Epidermal melanocyte (primary cell): ENCODE measurements at regions not wholly inside any gene's neighbourhood (a gene's known extent, or its start where the extent isn't known, plus 50 kb on each side); places are given as distances from the start of the nearest gene placed in this dataset.

Experiments used
- DNase-seq: peaks from one replicate; pipeline ENCODE4 v3.0.0; 2011; ENCODE audit warnings: low spot score; ENCODE audit not compliant: insufficient read length

DNA sequence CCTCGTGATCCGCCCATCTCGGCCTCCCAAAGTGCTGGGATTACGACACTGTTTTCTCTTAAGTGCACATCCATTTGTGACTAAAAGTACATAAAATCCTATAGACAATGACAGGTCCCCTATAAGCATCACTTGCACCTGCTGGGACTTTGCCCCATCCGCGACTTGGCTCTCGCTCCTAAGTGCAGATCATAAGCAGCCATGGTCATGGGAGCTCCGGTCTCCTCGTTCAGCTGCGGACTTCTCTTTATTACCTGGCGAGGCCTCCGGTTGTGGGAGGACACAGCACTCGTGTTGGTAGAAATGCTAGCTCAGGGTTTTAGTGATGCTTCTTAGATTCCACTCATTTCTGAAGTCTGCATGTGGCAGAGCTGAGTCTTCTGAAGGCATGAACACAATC lies 92.7 kb upstream of the ST6GAL2 start:
- DNase-seq, result no peak

DNA sequence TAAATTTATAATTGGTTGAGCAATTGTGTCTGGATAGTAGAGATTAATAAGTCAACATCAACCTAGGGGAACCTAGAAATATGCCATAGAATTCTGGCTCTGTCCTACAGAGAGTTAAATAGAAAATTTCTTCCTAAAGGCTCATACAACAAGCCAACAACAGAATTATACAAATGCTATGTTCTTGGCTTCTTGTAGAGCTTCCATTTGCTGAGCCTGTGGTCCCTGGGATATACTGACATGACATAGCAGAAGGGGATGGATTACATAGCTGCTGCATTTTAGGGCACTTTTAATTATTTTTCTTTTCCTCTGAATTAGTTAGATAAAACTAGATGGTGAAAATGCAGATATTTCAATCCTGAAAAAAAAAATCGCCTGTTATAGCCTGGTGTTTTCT lies 95.5 kb upstream of the ST6GAL2 start:
- DNase-seq, result no peak

DNA sequence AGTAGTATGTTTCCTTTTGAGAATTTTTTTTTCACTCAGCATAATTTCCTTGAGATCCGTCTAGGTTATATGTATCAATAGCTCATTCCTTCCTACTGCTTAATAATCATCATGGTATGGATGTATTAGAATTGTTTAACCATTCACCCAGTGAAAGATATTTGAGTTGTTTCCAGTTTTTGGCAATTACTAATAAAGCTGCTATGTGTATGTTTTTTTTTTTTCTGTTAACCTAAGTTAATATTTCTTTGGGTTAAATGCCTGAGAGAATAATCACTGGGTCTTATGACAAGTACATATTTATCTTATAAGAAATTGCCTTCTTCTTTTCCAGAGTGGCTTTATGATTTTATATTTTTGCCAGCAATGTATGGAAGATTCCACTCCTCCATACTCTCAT lies 96.4 kb upstream of the ST6GAL2 start:
- DNase-seq, result no peak

DNA sequence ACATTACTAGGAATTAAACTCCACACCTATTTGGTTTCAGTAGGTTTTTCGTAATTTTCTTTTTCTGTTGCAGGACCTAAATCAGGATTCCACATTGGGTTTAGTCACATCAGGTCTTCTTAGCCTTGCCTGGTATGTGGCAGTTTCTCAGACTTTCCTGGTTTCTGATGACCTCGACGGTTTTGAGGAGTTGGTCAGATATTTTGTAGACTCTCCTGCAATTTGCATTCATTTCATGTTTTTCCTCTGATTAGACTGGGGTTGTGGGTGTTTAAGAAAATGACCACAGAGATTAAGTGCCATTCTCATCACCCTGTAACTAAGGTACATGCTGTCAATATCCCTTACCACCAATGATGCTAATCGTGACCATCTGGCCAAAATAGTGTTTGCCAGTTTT lies 97.3 kb upstream of the ST6GAL2 start:
- DNase-seq, result no peak

DNA sequence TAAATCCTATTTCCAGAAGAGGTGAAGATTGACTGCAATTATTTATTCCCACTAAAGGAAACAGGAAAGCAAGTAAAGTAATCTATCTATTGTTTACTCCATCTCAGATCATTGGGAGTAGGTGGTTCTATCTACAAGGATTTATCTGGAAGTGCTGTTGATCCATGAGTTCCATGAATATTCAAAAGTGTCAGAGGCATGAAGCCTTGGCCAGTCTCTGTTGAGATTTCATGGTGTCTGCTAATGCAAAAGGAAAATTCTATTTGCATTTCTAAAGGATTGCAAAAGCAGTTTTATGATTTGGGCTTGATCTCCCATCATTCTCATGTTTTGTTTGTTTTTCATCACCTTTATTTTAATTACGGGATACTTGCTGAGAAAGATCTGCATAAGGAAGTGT lies 102.4 kb upstream of the ST6GAL2 start:
- no peak for DNase-seq

DNA sequence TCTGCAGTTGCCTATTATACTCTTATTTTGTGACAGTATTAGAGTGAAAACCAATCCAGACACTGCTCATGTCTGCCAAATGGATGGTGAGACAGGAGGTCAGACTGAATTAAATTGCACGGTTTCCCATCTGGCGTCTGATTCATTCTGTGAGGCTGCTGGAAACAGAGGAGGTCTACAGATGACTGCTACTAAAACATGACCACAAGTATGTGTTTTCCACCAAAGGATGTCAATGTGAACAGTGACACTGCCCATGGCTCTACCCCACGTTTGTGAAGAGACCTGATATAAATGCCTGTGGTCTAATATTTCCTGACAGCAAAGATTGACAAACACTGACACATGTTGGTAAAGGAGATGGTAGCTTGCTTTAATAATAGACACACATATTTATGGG lies 104.3 kb upstream of the ST6GAL2 start:
- DNase-seq, result peak; percentile 36

- no peak for DNase-seq
These were observed 105.9 kb upstream of the ST6GAL2 start for GRCh38 chr2:106991866-106992265.

DNA sequence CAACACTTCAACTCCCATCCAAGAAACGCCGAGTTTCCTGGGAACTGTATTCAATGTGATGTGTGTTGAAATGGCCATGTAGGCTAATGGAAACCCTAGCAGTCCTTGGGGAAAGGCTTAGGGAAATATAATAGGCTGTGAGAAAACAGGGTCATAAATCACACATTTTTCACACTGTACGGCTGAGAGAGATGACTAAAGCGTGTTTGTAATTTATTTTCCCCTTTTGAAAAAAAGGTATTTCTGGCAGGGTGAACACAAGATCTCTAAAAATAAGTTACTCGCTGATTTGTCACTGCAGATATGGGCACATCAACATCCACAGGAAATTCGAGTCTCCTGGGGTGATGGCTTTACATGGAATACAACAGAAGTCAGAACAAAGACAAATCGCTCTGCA lies 109.6 kb upstream of the ST6GAL2 start:
- no peak for DNase-seq

GRCh38 chr2:106996171-106996769 lies 110.3 kb upstream of the ST6GAL2 start:
- no peak for DNase-seq

DNA sequence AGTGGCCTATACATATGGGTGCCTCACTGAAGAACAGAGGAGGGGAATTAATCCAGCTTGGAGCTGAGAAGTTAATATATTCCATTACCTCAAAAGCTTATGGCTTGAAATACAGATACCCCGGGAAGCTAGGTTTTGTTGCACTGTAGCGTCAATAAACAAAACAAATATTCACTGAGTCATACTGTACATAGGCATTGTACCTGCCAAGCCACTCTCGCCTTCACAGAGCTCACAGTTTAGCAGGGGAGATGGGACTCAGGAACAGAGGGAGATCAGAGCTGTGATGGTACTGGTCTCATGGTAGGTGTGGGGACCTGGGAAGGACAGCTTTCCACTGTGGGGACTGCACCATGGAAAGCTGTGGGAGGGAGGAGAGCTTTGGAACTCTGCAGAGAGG lies 111.2 kb upstream of the ST6GAL2 start:
- DNase-seq, result no peak

DNA sequence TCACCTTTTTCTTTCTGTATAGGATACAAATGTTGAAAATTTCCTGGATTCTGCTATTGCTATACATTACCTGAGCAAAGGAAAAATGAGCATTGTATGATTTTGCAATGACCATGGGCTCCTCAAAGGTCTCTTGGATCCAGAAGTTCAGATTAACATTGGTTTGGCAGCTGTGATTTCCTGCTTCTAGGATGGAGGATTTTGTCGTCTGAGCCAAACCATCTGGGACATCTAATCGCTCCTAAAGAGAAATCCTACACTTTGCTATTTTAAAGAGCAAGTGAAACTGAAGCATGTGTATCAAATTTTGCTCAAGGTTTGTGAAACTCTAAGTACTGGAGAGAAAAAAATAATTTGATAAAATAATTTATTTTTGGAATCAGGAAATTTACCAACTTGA lies 115.1 kb upstream of the ST6GAL2 start:
- DNase-seq, result no peak

- no peak for DNase-seq
These were observed 115.6 kb upstream of the ST6GAL2 start for GRCh38 chr2:107001551-107001950.

DNA sequence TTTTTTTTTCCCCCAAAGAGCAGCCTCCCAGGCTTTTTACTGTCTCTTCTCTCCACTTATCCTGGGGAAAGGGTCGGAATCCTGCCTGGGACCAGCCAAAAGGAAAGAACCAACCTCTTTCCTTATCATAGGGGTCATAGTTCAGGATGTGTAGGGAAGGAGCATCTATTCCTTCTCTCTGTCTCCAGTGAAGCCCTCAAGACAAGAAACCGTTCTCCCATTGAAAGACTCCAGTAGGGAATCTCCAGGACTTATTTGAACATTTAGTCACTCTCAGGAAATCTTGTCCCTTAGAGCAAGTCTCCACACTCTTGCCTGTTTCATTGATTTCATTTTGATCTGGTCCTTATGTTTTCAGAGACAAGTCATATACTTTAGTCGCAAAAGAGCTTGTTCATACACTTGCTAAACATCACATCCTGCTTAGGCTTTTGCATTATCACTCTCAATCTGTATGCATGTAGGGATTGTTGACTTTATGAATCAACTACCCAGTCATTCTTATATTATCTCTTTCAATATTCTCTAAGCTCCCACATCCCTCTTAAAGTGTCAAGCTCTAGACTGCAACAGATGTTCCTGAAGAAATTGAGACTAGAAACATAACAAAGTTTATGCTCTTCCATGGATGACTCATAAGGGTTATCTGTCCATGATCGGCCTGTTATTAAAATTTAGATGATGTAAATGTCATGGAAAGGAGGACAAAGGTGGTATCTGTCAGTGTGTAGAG lies 116.2 kb upstream of the ST6GAL2 start:
- DNase-seq, result no peak

DNA sequence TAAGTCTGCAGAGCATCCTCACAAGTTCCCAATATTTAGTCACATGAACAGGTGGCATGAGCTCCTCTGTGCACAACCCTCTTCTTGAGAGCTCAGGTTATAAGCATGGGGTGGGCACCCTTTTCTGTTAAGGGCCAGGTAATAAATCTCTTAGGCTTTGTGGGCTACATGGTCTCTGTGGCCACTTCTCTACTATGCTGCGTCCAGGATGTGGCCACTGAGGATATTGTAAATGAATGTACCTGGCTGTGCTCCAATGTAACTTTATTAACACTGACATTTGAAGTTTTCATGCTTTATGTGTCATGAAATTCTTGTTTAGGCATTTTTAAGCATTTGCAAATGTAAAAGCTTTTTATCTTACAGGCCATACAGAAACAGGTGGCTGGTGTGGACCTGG lies 116.8 kb upstream of the ST6GAL2 start:
- no peak for DNase-seq

- no peak for DNase-seq
These were observed 119.9 kb upstream of the ST6GAL2 start for GRCh38 chr2:107005853-107006252.

GRCh38 chr2:107006836-107007235 lies 120.9 kb upstream of the ST6GAL2 start:
- no peak for DNase-seq

DNA sequence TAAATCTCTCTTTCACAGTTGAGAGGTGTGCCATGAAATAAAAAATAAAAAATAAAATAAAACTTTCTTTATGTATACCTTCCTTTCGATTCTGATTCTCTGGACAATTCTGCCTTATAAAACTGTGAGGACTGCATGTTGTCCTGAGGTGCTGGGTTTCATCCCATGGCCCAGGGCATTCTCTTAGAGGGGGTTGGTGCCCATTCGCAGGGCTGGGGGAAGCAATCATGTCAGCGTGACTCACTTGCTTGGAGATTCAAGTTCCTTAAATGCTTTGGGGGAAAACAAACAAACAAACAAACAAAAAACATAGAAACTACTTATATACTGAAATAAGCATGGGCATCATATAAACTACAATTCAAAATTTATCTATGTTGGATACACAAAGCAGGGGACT lies 122.0 kb upstream of the ST6GAL2 start:
- DNase-seq, result no peak

DNA sequence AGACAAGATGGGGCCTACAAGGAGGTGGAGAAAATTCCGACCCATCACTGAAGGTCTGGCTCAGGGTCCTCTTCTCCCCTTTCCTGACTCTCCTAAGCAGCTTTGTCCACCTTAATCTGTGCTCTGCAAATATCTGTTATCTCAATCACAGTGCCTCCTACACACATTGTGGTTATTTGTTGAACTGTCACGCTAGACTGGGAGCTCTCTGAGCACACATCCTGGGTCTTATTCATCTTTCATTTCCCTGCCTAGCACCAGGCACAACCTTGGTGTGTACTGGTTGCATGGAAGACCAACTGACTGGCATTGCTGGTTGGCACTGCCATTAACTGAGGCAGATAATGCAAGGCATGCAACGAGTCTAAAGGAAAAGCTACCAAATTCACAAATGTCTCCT lies 122.9 kb upstream of the ST6GAL2 start:
- DNase-seq, result no peak

DNA sequence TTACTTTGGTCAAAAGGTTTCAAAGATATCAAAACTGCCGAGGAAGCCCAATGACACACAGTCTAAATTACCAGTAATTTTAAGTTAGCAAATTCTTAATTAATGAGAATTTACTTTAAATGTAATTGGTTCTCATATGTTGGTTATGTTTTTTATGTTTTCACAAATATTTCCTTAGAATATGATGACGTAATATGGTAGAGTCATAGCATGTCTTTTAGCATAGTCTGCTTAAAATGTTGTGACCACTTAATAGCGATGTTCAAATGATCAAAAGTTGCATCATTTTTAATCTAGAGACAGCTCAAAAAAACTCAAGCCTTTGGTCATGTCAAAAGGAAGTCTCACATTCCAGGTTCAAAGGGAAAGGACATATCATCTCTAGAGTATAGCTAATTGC lies 123.3 kb upstream of the ST6GAL2 start:
- DNase-seq, result no peak

DNA sequence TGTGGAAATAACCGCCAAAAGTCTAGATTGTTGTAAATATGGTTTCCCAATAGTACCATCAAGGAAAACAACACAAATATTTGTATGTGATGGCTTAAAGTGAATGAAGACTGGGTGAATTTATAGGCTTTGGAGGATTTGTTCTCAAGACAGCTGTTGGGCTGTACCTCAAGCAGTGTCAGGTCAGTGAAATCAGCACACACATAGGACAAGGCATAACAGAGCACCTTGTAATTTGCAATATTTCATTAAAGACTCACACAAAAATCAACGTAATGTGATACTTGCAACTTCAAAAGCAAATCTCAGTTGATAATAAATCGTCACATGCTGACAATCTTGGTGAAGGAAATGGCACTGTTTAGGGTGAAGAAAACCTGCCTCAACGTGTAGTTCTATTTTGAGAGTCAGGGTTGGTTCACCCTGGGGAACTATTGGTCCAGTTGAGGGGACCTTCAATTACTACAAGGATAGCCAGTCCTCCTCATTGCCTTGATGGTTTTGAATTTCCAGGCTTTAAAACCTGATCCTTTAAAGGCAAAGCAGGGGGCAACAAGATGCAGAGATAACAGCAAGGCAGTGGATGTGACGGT lies 126.8 kb upstream of the ST6GAL2 start:
- no peak for DNase-seq

DNA sequence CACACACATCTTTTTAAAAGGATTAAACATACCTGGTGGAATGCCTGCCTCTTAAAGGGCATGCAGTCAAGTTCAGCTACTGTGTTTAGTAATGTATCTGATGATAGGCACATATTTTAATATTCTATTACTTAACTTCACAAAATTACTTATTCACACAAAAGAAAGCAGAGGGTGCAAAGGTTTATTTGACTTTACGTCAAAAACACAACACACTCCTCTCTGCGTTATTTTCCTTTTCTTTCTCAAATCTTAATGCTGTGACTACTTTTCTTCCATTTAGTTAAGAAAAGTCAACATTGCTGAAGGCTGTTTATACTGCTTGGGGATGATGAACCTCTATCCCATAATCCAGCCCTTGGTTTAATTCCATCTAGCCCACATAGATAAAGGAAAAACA lies 127.9 kb upstream of the ST6GAL2 start:
- no peak for DNase-seq

GRCh38 chr2:107018366-107018765 lies 132.4 kb upstream of the ST6GAL2 start:
- no peak for DNase-seq

DNA sequence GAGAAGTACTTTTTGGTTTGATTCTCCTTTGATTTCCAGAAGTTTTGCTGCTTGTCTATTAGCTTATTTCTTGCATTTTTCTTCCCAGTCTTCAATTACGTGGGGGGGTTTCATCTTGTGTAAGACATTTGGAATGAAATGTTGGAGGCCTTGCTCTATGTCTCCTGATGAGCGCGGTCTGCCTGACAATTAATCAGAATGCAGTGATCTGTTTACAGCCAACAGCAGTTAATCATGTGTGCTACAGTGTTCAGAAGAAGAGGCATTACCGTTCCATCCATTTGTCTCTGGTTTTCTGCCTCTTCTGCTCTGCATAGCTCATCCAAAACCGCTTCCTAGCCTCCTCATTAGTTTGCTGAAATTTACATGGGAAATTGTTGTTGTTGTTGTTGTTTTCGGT lies 134.4 kb upstream of the ST6GAL2 start:
- DNase-seq, result no peak
